Daoy (cell line): ENCODE measurements at regions not wholly inside any gene's neighbourhood (a gene's known extent, or its start where the extent isn't known, plus 50 kb on each side); places are given as distances from the start of the nearest gene placed in this dataset.

Experiments used
- DNase-seq: peaks from one replicate; pipeline ENCODE4 v3.0.0-alpha.2; 2015; ENCODE audit warnings: low read depth

DNA sequence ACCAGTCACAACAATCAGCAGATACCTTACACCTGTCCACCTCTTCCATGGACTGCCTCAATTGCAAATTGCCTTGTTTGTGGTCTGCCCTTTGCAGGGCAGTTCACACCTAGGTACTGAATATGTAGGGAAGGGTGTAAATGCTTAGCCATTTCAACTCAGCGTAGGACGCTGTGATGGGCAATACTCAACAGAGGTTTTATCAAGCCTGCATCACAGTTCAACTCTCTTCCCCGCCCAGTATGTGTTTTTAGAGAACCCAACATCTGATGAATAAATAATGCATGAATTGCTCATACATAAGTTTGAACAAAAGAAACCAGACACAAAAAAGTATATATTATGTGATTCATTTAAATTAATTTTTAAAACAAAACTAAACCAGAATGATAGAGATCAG lies 124.4 kb downstream of the P2RY1 start:
- DNase-seq: no peak

DNA sequence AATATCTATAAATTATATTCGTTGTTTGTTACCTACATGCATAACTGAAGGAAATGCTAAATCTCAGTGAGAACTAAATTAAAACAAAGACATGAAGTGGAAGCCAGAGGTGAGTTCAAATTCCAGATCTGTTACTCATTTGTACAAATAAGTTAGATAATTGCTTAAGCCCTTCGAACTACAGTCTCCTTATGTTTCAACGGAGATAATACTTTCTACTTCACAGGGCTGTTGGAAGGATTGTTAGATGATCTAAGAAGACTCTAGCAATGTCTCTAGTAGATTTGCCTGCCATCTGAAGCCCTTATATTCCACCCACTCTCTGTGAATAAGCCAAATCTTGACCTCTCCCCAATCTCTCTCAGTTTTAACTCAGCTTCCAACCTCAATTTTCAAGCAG lies 125.8 kb downstream of the P2RY1 start:
- no peak for DNase-seq

DNA sequence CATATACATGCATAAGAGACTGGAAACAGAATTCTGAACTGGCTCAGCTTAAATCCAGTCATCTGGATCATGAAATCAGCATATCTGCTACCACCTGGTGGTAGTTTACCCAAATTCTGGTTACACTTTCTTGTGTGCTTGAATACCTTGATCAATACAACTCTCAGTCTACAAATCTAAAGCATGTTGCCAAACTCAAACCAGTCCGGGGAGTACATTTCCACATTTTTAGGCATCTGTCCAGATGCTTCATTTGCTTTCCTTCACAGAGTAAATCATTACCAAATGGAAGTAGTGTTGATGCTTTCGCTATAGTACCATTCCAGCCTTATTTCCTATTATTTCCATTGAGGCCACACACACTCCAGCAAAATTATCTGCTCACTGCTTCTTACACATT lies 126.4 kb downstream of the P2RY1 start:
- no peak for DNase-seq

DNA sequence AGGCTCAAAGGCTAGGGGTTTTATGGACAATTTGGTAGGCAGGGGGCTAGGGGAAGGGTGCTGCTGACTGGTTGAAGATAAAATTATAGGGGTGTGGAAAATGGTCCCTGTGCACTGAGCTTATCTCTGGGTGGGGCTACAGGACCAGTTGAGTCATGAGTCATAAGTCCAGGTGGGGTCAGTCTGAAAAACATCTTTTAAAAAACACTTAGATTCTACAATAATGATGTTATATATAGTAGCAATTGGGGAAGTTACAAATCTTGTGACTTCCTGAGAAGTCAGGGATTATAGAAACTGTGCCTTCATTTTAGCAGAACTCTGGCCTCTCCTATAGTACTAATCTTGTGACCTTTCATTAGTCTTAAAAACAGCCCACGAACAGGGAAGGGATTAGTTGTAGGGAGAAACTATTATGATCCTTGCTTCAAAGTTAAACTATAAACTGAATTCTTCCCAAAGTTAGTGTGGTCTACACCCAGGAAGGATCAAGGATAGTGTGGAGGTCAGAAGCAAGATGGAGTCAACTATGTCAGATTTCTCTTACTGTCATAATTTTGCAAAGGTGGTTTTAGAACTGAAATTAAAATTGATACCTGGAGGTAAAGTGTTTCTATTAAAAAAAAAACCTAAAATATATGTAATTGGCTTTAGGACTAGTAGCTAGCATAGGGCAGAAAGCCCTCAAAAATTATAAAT lies 130.1 kb downstream of the P2RY1 start:
- DNase-seq: no peak

DNA sequence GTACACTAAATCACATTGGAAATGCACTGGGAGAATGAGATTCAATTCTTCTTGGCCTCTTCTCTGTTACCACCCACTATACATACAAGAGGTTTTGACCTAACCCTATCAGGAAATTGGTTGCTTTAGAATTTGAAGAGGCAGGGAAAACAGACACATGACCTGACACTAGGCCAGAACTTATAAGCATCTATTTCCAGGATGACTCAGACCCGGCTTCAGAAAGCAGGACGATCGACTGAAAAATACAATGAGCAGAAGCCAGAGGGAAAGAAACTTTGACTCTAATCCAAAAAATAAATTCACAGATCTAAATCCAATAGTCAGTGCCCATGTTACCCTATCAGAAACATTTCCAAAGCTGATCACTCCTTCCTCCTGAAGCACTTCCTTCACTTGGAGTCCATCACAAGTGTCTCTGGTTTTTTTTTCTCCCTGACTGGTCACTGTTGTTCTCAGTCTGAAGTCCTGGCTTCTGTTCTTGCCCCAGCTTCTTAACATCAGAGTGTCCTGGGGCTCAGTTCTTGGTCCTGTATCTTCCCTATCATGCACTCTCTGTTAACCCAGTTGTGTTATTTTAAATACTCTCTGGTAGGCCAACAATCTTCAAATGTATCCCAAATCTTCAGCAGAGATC lies 133.6 kb downstream of the P2RY1 start:
- no peak for DNase-seq

DNA sequence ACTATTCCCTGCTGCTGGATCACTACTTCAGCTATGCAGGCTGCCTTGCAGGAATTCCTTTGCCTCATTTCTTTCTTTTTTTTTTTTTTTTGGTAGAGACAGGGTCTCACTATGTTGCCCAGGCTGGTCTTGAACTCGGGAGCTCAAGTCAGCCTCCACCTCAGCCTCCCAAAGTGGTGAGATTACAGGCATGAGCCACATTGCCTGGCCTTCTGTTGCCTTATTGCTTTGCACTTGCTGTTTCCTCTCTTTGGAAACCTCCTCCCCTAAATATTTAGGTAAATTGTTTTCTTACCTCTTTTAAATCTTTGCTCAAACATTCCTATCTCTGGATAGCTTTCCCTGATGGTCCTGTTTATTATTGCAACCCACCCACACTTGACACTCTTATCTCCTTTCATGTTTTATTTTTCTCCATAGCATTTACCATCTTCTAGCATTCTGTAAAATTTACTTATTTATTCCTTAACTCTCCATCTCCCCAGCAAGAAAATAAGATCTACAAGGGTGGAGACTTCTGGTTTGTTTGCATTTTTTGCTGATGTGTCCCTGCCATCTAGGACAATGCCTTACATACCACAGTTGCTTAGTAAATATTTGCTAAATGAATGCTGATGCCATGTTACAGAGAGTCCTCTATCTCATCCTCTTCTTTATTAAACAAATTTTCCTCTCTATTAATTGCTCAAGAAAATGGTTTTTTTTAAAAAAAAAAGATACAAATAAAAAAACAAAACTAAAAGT lies 134.8 kb downstream of the P2RY1 start:
- no peak for DNase-seq

DNA sequence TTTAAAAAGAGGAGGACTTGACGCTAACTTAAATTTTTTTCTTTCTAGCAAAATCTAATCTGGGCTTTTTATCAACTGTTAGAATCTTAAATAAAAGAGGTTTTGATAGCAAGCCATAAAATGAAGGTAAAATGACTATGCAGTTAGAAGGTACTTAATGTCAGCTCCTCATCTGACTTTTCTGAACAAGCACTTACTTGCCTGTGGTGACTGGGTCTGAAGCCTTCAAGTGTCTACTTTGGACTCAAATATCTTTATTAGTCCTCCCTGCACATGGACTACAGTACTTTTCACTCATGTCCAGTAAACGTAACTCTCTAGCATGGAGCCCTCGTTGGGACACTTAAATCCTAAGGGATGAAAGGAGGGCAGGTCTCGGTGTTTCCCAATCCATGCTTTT lies 135.9 kb downstream of the P2RY1 start:
- no peak for DNase-seq

DNA sequence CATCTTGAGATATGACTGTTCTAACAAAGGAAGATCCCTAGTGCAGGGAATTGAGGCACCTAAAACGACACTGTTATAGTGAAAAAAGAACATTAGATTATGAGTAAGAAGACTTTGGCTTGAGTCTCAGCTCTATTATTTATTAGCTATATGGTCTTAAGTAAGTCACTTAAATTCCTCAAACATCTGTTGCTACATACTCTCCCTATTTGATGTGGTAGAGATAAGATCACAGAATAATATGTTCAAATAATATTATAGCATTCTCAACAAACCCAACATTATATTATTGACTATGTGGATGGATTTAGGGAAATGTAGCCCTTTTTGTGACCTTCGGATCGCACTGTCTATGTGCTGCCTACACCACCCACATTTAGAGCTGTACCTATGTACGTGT lies 136.9 kb downstream of the P2RY1 start:
- DNase-seq: no peak

DNA sequence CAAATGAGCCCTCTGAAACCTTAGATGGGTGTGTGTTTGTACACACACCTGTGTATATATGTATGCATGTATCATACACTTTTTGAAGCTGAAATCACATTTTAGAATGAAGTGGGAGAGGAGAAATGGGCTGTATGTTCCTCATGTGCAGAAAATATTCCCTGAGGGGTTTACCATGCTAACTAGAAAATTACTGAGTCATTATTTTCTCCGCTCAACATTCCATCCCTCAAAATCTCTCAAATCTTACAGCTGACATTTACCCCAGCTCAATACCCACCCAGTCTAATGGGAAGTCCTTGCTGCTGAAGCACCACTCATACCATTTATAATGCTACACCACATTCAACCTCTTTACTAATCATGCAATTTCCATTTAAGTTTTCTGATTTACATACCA lies 138.6 kb downstream of the P2RY1 start:
- no peak for DNase-seq

DNA sequence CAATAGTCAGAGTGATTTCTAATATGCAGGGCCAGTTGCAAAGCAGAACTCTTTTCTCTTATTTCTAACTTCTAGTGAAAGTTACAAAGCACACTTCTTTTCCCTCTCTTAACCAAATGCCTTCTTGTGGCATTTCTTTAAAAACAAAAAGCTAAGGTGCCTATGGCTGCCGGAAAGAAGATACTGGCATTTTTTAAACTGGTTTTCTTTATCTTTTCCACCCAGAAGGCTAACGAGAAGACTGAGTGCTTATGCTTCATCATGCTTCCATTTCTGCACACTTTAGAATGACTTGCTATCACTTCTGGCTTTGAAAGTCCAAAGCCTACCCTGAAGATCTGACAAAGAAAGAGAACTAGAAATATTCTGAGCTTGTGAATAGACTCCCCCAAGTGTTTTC lies 141.3 kb downstream of the P2RY1 start:
- no peak for DNase-seq

DNA sequence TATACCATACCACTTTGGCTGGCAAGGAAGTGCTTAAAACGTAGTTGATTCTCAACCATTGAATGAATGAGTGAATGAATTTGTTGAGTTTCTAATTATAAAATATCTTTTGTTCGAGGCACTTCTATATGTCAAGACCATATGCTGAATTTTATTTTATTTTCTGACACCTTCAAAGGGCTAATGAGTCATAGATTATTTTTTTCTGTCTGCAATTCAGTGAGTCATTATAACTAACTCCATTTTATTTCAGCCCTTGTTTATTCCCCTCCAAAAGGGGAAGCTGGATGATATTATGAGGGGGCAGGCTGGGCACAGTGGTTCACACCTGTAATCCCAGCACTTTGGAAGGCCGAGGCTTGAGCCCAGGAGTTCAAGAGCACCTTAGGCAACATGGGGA lies 142.4 kb downstream of the P2RY1 start:
- no peak for DNase-seq

DNA sequence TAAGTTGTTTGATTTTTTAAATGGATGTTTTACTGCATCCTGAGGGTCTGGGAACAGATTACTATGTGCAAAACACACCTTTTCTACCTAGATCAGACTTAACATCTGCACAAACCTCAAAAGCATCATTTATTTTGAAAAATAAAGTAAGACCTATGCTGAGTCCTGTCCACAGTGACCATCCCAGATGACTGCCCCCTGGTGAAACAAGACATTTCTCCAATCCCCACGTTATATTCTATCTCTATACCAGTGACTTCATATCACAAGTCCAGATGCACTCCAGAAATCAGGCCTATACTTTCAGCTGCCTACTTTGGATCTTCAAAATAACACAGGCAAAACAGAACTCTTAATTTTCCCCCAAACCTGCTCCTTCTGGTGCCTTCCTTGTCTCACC lies 143.2 kb downstream of the P2RY1 start:
- no peak for DNase-seq

DNA sequence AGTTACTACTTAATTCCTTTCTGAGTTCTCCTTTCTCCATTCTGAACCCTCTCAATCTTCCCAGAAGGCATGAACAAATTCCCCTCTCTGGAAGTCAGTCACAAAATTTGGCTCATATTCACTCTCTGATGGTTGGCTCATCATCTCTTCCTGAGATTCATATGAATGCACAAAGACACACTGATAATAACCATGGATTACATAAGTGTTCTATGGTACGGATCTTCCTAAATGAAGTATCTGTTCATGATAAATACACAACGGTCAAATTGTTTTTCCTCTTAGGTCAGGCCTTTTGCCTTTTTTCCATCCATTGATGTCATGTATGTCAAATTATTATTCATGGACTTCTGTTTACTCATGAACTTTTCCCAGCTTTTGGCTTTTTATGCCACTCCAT lies 162.6 kb downstream of the P2RY1 start:
- no peak for DNase-seq

DNA sequence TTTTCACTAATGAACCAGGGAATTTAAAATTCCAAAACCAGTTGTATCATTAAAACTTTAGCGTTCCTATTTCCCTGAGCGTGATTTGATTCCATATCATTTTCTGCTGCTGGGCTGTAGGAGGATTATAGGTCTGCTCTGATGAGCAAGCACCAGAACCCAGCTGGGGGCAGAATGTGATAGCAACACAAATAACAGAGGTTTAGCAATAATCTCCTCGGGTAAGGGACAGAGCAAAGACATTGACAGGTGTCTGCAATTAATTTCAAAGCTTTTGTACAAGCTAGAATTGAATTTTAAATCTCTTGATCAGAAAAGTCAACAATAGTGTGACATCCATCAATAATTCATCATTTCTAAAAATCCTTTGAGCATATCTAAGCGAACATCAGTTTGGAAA lies 163.4 kb upstream of the RAP2B start:
- DNase-seq: no peak

DNA sequence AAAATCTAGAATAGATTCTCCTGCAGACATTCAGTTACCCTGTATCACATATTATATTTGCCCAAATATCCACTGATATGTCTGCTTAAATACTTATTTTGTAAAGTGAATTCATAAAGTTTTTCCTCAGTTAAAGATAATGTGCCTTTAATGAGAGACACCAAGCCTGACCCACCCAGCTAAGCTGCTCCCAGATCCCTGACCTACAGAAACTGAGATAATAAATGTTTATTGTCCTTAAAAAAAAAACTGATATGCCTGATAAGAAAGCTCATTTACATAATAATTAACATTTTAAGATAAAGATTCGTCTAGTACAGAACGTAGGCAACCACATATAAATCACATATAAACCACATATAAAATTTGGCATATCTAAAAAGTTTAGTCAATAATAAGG lies 161.7 kb upstream of the RAP2B start:
- no peak for DNase-seq

DNA sequence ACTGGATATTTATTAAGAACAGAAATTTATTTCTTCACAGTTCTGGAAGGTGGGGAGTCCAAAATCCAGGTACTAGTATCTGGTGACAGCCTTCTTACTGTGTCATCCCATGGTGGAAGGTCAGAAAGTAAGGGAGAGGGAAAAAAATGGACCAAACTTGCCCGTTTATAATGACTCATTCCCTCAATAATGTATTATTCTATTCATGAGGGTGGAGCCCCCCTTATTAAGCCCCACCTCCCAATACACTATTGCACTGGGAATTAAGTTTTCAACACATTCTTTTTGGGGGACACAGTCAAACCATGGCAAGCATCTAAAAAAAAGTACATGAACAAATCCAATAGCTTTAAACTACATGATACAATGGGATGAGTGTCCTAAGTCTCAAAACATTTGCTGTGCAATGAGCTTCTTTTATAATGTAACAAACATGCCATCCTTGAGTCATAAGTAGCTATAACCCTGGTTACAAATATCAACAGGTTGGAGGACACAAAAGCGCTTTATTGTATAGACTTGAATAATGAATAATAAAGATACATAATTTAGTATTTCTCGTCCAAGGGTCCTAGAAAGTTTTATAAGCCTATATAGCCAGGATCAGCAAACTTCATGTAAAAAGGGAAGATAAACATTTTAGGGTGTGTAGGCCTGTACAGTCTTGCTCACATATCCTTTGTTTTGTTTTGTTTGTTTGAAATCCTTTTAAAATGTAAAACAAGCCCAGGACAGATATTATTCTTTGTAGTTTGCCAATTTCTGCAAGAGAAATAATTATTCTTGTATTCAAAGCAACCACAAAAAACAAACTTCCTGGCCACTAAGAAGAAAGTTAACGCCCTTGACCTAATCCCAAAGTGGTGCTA lies 160.6 kb upstream of the RAP2B start:
- no peak for DNase-seq

DNA sequence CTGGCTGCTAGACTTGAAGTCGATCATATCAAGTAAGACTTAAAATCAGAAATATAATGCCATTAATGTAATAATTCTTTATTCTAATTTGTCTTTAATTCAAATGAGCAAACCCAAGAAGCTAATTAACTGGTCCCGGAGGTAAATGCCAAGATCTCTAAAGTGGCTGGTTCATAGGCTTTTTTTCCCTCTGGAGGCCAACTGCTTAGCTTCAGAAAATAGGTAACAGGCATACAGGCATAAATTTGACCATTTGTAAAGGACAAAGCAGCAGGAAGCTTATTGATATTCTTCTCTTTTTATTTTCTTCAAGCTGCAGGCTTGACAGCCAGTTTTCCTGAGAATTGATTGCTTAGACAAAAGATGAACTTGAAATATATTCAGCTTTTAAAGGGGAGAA lies 158.6 kb upstream of the RAP2B start:
- DNase-seq: no peak

DNA sequence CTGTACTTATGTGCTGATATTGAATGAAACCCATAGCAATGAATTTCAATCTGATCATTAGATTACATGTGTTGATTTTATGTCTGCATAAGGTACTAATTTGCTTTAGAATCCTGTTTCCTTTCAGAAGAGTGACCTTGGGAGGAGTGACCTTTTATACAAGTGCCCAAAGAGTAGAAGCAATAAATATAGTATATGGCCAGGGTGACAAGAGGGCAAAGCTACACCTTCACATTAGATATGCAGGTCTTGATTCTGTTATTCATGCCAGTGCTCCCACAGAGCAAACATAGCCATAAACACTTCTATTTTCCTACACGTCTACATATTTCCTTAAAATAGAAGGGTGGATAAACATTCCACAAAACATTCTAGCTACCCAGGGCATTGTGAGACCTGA lies 158.2 kb upstream of the RAP2B start:
- DNase-seq: no peak

DNA sequence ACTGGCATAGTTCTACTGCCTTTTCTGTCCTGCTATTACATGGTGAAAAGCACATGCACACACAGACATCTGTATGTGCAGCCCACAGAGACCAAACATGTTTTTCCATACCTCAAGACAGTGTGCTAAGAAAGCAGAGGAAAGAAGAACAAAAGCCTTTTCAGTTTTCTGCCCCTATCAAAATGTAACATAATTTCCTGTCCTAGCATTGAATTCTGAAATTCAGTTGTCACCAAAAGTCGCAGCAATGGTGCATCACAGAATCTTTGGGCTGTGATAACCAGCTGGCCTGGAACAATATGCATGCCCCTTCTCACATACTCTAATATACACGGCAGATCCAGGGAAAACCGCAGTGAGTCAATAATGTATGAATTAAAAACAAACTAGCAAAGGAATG lies 153.8 kb upstream of the RAP2B start:
- no peak for DNase-seq

DNA sequence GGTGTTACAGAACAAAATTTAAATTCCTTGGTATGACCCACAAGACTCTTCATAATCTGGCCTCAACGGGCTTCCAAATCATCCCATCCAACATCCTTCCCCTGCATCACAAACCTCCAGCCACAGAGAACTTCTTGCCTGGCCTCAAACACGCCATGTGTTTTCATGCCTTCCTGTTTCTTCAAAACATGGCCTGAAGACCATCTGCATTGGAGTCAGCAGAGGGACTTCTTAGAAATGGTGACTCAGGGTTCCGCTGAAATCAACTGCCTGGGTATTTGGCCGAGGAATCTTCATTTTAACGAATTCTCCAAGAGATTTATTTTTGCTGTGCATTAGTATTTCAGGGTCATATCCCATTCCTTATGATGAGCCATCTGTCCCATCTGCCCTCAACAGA lies 138.1 kb upstream of the RAP2B start:
- no peak for DNase-seq

DNA sequence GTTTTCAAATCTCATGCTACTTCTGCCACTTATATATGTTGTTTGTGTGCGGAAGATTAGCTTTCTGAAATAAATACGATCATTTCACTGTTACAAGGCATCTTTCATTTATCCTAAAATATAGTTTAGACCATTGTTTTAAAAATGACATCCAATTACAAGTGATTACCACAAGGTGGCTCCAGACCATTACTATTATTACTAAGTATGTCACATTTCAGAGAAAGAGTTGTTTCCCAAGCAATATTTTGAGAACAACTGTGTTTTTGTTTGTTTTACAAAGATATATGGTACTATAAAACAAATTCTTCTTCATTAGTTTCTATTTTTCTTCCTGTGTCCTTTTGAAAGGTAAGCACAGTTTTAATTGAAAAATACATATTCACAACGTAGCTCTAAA lies 136.0 kb upstream of the RAP2B start:
- DNase-seq: peak; percentile 21

DNA sequence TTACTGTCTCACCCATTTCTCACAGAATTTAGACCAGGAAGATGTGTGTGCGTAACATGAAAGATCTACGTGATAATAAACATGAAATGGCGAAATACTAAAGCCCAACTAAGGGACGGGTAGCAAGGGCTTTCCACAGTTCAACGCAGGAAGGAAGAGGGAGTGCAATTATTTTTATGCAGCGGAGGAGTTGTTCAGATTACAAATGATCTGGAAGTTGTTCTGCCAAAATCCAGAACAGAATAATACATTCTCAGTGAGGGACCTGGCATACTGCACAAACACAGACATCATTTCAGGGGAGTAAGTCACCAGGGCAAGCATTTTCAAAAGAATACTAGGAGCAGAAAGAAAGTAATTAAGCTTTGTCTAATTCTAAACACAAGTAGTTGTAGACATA lies 133.6 kb upstream of the RAP2B start:
- DNase-seq: no peak
